A549 (cell line): ENCODE measurements at regions not wholly inside any gene's neighbourhood (a gene's known extent, or its start where the extent isn't known, plus 50 kb on each side); places are given as distances from the start of the nearest gene placed in this dataset.

Experiments
- ATAC-seq, 2 experiments: fragments of 200-7000 bp in 1 of 2; fragments of >200 bp in 1 of 2; cut with Nextera tagmentation in 1 of 2; cut with Tn5 transposase in 1 of 2; 3 replicates each; pipeline versions ENCODE4 v1.8.0 to v1.9.1; 2018 to 2020; ENCODE audit warnings: mild to moderate bottlenecking in 1 of 2, moderate library complexity in 1 of 2
- CTCF ChIA-PET: fragments of 300-600 bp; sonication (Branson Sonifier 250); formaldehyde crosslinking; extraction: SDS; loops from one replicate; lab custom pipeline; 2021; ENCODE audit warnings: antibody characterized with exemption, inconsistent platforms; lab: Yijun Ruan, JAX
- POLR2A ChIA-PET: fragments of 350-600 bp; formaldehyde crosslinking; extraction: SDS; loops from one replicate; lab custom pipeline; 2021; ENCODE audit warnings: antibody characterized with exemption, inconsistent platforms; lab: Yijun Ruan, JAX
- DNase-seq, 2 experiments: peaks; one replicate each; pipeline versions ENCODE4 v3.0.0 to v3.0.0-alpha.2; 2011 to 2016; ENCODE audit warnings: low read depth in 1 of 2, low spot score in 1 of 2
- FAIRE-seq: peaks from 2 replicates; lab custom pipeline; 2011; peaks lifted over from hg19 to GRCh38; lab: Jason Lieb, UNC
- H3K27ac ChIP-seq, 2 experiments: fragments of >200 bp; sonication (Bioruptor Twin); formaldehyde crosslinking; 3 replicates each; pipeline ENCODE4 v1.5.1; 2016 to 2017
- H3K4me1 ChIP-seq: fragments of >200 bp; sonication (Bioruptor Twin); formaldehyde crosslinking; 3 replicates; pipeline ENCODE4 v1.6.1; 2016
- H3K4me2 ChIP-seq: fragments of >200 bp; sonication (Bioruptor Twin); formaldehyde crosslinking; 3 replicates; pipeline ENCODE4 v1.6.1; 2016
- H3K4me3 ChIP-seq: fragments of >200 bp; sonication (Bioruptor Twin); formaldehyde crosslinking; 3 replicates; pipeline ENCODE4 v1.5.1; 2016
- H3K9me3 ChIP-seq: fragments of >200 bp; sonication (Bioruptor Twin); formaldehyde crosslinking; 3 replicates; pipeline ENCODE4 v1.6.1; 2016
- ATOH8 ChIP-seq: fragments of 250-450 bp; sonication (Bioruptor Pico); IDR thresholded peaks from 2 replicates; pipeline ENCODE4 v1.5.0; 2020; ENCODE audit warnings: low read depth, mild to moderate bottlenecking, moderate library complexity
- BHLHE40 ChIP-seq: IDR thresholded peaks from 2 replicates; pipeline ENCODE4 v1.6.1; 2012; ENCODE audit warnings: low read depth, low read length, inconsistent platforms
- CEBPB ChIP-seq, 2 experiments: fragments of >200 bp in 1 of 2; sonication (Bioruptor Twin) in 1 of 2; formaldehyde crosslinking in 1 of 2; IDR thresholded peaks; 2 replicates each; pipeline ENCODE4 v1.6.1; 2012 to 2016
- CHD2 ChIP-seq: fragments of 150-350 bp; IDR thresholded peaks from 2 replicates; pipeline ENCODE4 v1.6.1; 2014; ENCODE audit warnings: low read length; ENCODE audit not compliant: partially characterized antibody
- CTCF ChIP-seq: fragments of >200 bp; sonication (Bioruptor Twin); formaldehyde crosslinking; IDR thresholded peaks from 3 replicates; pipeline ENCODE4 v1.5.1; 2016
- FOSL2 ChIP-seq, 2 experiments: fragments of 450-650 bp in 1 of 2; fragments of >200 bp in 1 of 2; sonication (Bioruptor Twin) in 1 of 2; formaldehyde crosslinking; IDR thresholded peaks; 2 replicates each; pipeline versions ENCODE4 v1.5.0 to v1.6.1; 2016 to 2020; ENCODE audit warnings: mild to moderate bottlenecking in 1 of 2, moderate library complexity in 1 of 2
- GATA3 ChIP-seq: IDR thresholded peaks from 2 replicates; pipeline ENCODE4 v1.6.1; 2012; ENCODE audit warnings: borderline replicate concordance
- HDAC2 ChIP-seq: fragments of 200-600 bp; sonication (generic); IDR thresholded peaks from 2 replicates; pipeline ENCODE4 v1.6.1; 2016
- HOXB5 ChIP-seq: fragments of 250-450 bp; sonication (Bioruptor Pico); IDR thresholded peaks from 2 replicates; pipeline ENCODE4 v1.5.0; 2020; ENCODE audit warnings: mild to moderate bottlenecking, moderate library complexity
- MAX ChIP-seq: IDR thresholded peaks from 2 replicates; pipeline ENCODE4 v1.6.1; 2012
- NR3C1 ChIP-seq: fragments of >200 bp; sonication (Bioruptor Twin); formaldehyde crosslinking; IDR thresholded peaks from 3 replicates; pipeline ENCODE4 v1.6.1; 2017
- PBX3 ChIP-seq: IDR thresholded peaks from 2 replicates; pipeline ENCODE4 v1.6.1; 2012
- PHF8 ChIP-seq: fragments of 200-600 bp; sonication (generic); IDR thresholded peaks from 2 replicates; pipeline ENCODE4 v1.6.1; 2016; ENCODE audit warnings: low read depth, mild to moderate bottlenecking, antibody characterized with exemption, moderate library complexity, borderline replicate concordance
- RAD21 ChIP-seq, 2 experiments: fragments of >200 bp in 1 of 2; sonication (Bioruptor Twin) in 1 of 2; formaldehyde crosslinking in 1 of 2; IDR thresholded peaks in 1 of 2; conservative IDR thresholded peaks in 1 of 2; 2 replicates in 1 of 2; 3 replicates in 1 of 2; pipeline ENCODE4 v1.6.1; 2012 to 2018; ENCODE audit warnings: inconsistent platforms in 1 of 2
- TP53 ChIP-seq: fragments of 250-450 bp; sonication (Bioruptor Pico); IDR thresholded peaks from 2 replicates; pipeline ENCODE4 v1.5.0; 2021; ENCODE audit warnings: mild to moderate bottlenecking, moderate library complexity
- ZC3H11A ChIP-seq: fragments of 450-650 bp; IDR thresholded peaks from 2 replicates; pipeline ENCODE4 v1.6.1; 2014; ENCODE audit warnings: antibody characterized with exemption, mild to moderate bottlenecking
- ZNF302 ChIP-seq: fragments of 250-450 bp; sonication (Bioruptor Pico); IDR thresholded peaks from 2 replicates; pipeline ENCODE4 v1.9.0; 2021; ENCODE audit warnings: inconsistent platforms, mild to moderate bottlenecking, moderate library complexity
- ZSCAN20 ChIP-seq: fragments of 250-450 bp; sonication (Bioruptor Pico); IDR thresholded peaks from 2 replicates; pipeline ENCODE4 v1.8.0; 2022; ENCODE audit warnings: mild to moderate bottlenecking, moderate library complexity
- WGBS: methylation state at CpG from one replicate; pipeline ENCODE4 v1.1.6; 2017; ENCODE audit errors: missing lambda C conversion rate; 5-methylcytosine and 5-hydroxymethylcytosine counted together

GRCh38 chr21:16519036-16519435 is 789.3 kb downstream of the USP25 start:
- FAIRE-seq (no peak), DNase-seq (no peak), ATAC-seq (no peak)
- WGBS, result 89% methylated on average over 2 of the region's 2 CpGs
- Histone ChIP-seq H3K4me3 (no peak overlapping the region), H3K4me1 (peaks cover 14% of the 10 kb centered on the region; the same call in 2 of the 3 replicates), H3K27ac (no peak overlapping the region), H3K4me2 (no peak overlapping the region), H3K9me3 (no peaks in the 10 kb centered on the region)
- ChIA-PET CTCF (no interaction called here), POLR2A (no interaction called here)
- TF ChIP-seq CHD2 (no peak), FOSL2 (IDR thresholded peaks at IDR 0.05) (no peak), FOSL2 (CRISPR knock-in tag; IDR thresholded peaks at IDR 0.05) (no peak), ZSCAN20 (CRISPR knock-in tag) (no peak), CTCF (no peak), PHF8 (no peak), PBX3 (no peak), ZNF302 (CRISPR knock-in tag) (no peak), NR3C1 (no peak), HOXB5 (CRISPR knock-in tag) (no peak), HDAC2 (no peak), MAX (no peak), CEBPB (IDR thresholded peaks at IDR 0.05) (no peak), GATA3 (no peak), RAD21 (conservative IDR thresholded peaks at IDR 0.05 in 1 of 2, IDR thresholded peaks at IDR 0.05 in 1 of 2) (no peak), TP53 (CRISPR knock-in tag) (no peak), ATOH8 (CRISPR knock-in tag) (no peak)

- no peak for FAIRE-seq
- no peak for DNase-seq
- no peak overlapping the region for H3K4me2 ChIP-seq
- CTCF ChIA-PET, result no interaction called here
- H3K4me3 ChIP-seq, result no peak overlapping the region
- POLR2A ChIA-PET, result no interaction called here
- ATAC-seq, result no peak
- no peak overlapping the region for H3K27ac ChIP-seq
- no peaks in the 10 kb centered on the region for H3K9me3 ChIP-seq
- TF ChIP-seq BHLHE40, result no peak
- TF ChIP-seq TP53 (CRISPR knock-in tag), result no peak
- TF ChIP-seq ZNF302 (CRISPR knock-in tag), result no peak
- TF ChIP-seq CTCF, result no peak
- TF ChIP-seq HOXB5 (CRISPR knock-in tag), result no peak
- no peak for TF ChIP-seq RAD21 (conservative IDR thresholded peaks at IDR 0.05 in 1 of 2, IDR thresholded peaks at IDR 0.05 in 1 of 2)
- no peak for TF ChIP-seq ZC3H11A
- H3K4me1 ChIP-seq, result peaks cover 14% of the 10 kb centered on the region; the same call in 2 of the 3 replicates
Measured at GRCh38 chr21:16519644-16520043, 789.9 kb downstream of the USP25 start.
